ENCODE measurements at regions not wholly inside any gene's neighbourhood (a gene's known extent, or its start where the extent isn't known, plus 50 kb on each side); places are given as distances from the start of the nearest gene placed in this dataset.
"Not testable (repeated sequence)": the region's sequence is repeated elsewhere in the genome, so short reads cannot be mapped to it uniquely, and the experiment has no call there.

GRCh38 chr7:67358738-67359137, 362.1 kb downstream of the TYW1 start:
- in situ Hi-C loops (cut with HindIII; ENCODE audit: low sequenced_read_pairs) = not testable (repeated sequence)

- in situ Hi-C loops (cut with HindIII; ENCODE audit: low sequenced_read_pairs) = no loop called here
Observed at GRCh38 chr7:67359900-67360299, 363.3 kb downstream of the TYW1 start.

GRCh38 chr7:67361150-67361549, 364.5 kb downstream of the TYW1 start:
- in situ Hi-C loops (cut with HindIII; ENCODE audit: low sequenced_read_pairs) = no loop called here

GRCh38 chr7:67364441-67365017, 367.9 kb downstream of the TYW1 start:
- in situ Hi-C loops (cut with HindIII; ENCODE audit: low sequenced_read_pairs) = no loop called here

DNA sequence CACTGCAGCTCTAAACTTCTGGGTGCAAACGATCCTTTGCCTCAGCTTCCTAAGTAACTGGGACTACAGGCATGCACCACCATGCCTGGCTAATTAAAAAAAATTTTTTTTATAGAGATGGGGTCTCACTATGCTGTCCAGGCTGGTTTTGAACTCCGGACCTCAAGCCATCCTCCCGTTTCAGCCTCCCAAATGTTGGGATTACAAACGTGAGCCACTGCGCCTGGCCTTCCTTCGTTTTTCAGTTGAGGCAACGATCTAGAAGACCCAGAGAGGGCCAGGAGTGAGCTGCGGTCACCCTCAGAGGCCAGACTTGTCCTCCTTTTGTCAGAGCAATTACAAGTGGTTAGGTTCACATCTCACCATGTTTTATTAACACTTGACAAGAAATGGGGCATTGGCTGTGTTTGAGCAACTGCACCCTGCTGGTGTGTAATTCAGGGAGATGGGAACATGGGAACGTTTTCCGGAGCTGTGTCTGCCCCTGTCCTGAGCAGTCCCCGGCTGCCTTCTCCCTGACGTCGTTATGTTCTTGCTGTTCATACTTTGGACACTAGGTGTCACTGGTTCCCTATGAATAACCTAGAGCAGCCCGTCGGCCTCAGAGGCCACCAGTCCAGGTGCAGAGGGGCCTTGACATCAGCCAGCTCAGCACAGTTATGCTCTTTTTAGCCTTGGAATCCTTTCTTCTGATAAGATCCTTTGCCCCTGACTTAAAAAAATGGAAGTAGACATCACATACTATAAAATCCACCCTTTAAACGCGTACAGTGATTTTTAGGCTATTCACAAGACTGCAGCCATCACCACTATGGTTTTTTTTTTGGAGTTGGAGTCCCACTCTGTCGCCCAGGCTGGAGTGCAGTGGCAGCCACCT, 375.0 kb downstream of the TYW1 start:
- in situ Hi-C loops (cut with HindIII; ENCODE audit: low sequenced_read_pairs) = no loop called here

DNA sequence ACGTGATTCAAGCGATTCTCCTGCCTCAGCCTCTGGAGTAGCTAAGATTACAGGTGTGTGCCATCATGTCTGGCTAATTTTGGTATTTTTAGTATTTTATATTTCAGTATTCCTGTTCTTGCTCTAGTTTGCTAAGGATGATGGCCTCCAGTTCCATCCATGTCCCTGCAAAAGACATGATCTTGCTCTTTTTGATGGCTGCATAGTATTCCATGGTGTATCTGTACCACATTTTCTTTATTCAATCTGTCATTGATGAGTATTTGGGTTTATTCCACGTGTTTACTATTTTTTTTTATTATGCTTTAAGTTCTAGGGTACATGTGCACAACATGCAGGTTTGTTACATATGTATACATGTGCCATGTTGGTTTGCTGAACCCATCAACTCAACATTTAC, 376.8 kb downstream of the TYW1 start:
- in situ Hi-C loops (cut with HindIII; ENCODE audit: low sequenced_read_pairs) = not testable (repeated sequence)

GRCh38 chr7:67375427-67375826, 378.8 kb downstream of the TYW1 start:
- in situ Hi-C loops (cut with HindIII; ENCODE audit: low sequenced_read_pairs) = no loop called here

DNA sequence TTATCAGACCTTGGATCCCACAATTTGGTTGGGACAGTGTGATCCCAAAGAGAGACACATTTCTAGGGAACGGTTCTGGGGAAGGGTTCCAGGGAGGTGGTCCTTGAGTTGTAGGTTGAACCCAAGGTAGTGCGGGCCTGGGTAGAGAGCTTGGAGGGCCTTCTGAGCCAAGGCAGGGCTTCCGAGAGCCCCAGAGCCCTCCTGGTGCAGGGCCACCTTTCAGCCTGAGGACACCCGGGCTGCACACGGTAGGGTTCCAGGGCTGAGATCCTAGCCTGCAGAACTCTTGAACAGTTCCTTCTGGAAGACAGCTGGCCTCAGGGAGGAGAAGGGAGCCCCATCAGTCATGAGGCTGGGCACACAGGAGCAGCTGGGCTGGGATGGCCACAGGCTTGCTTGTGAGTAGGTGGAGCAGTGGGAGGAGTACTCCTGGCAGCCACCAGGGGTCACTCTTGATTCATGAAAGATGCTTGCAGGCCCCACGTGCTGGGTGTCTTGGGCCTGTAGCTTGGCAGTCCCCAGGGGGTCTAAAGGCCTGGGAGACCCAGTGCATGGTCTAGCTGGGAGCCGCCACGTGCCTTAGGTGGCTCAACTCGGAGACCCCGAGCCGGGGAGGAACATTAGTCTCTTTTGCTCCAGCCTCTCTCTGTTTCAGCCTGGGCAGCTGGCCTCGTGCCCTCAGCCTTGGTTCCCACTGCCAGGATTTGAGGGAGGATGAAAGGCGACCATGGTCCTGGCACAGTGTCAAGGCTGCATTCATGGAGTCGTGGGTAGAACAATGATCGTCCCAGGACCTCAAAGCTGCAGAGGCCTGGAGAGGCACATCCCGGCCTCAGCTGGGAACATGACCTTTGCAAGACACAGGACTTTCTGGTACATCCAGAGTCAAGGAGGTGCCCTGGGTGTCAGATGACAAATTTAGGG, 381.6 kb downstream of the TYW1 start:
- in situ Hi-C loops (cut with HindIII; ENCODE audit: low sequenced_read_pairs) = no loop called here

- in situ Hi-C loops (cut with HindIII; ENCODE audit: low sequenced_read_pairs) = no loop called here
Observed at GRCh38 chr7:67380326-67380725, 383.7 kb downstream of the TYW1 start.

GRCh38 chr7:67380858-67381257, 384.2 kb downstream of the TYW1 start:
- in situ Hi-C loops (cut with HindIII; ENCODE audit: low sequenced_read_pairs) = no loop called here

DNA sequence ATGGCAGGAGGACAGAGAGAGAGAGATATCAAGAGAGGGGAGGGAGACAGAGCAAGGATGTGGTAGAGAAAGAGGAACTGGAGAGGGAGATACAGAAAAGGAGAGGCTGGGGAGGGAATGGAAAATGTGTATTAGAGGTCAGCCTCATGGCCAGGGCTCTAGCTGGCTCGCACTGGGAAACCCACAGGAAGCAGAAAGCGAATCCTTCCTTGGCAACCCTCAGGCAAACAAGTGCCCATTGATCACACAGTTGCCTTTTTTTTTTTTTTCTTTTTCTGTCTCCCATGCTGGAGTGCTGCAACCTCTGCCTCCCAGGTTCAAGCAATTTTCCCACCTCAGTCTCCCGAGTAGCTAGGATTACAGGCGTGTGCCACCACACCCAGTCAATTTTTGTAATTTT, 391.2 kb downstream of the TYW1 start:
- in situ Hi-C loops (cut with HindIII; ENCODE audit: low sequenced_read_pairs) = no loop called here

GRCh38 chr7:67391168-67391567, 394.5 kb downstream of the TYW1 start:
- in situ Hi-C loops (cut with HindIII; ENCODE audit: low sequenced_read_pairs) = no loop called here

DNA sequence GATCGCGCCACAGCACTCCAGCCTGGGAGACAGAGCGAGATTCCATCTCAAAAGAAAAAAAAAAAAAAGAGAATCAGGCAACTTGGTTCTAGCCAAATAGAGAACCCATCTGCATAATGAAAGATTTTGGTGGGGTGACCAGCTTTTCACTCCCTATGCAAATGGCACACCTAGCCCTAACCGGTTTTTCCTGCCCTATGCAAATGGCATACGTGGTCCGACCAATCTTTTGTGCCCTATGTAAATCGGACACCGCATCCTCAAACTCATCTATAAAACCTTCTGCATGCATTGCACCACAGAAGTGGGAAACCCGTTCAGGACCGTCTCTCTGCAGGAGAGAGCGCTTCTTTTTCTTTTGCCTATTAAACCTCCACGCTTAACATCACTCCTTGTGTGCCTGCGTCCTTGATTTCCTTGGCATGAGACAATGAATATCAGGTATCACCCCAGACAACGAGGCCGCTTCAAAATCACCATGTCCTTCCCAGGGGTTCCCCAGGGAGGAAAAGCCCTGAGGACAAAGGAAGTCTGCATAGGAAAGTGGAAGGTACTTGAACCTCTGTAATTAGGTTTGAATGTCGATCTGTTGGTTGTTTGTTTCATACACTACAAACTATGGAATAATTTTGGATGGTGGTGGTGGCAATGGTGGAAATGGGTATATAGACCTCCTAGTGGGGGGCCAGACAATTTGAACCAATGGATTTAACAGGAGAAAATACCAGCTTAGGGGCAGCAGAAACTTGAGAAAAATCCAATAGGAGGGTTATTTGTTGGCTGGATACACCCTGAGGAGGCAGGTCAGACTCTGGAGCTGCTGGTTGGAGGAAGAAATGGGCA, 396.2 kb downstream of the TYW1 start:
- in situ Hi-C loops (cut with HindIII; ENCODE audit: low sequenced_read_pairs) = no loop called here

- in situ Hi-C loops (cut with HindIII; ENCODE audit: low sequenced_read_pairs) = no loop called here
Observed at GRCh38 chr7:67393903-67394302, 397.3 kb downstream of the TYW1 start.

- in situ Hi-C loops (cut with HindIII; ENCODE audit: low sequenced_read_pairs) = no loop called here
Observed at GRCh38 chr7:67398916-67399315, 402.3 kb downstream of the TYW1 start.

DNA sequence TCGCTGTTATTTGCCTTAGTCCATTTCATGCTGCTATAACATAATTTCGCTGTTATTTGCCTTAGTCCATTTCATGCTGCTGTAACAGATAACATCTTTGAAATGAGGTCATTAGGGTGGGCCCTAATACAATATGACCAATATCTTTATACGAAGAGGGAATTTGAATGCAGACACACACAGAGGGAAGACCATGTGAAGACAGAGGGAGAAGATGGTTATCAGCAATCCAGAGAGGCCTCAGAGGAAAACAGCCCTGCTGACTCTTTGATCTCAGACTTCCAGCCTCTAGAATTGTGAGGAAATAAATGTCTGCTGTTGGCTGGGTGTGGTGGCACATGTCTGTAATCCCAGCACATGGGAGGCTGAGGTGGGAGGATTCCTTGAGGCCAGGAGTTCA, 404.9 kb downstream of the TYW1 start:
- in situ Hi-C loops (cut with HindIII; ENCODE audit: low sequenced_read_pairs) = no loop called here

- in situ Hi-C loops (cut with HindIII; ENCODE audit: low sequenced_read_pairs) = no loop called here
Observed at GRCh38 chr7:67402280-67402679, 405.6 kb downstream of the TYW1 start.

DNA sequence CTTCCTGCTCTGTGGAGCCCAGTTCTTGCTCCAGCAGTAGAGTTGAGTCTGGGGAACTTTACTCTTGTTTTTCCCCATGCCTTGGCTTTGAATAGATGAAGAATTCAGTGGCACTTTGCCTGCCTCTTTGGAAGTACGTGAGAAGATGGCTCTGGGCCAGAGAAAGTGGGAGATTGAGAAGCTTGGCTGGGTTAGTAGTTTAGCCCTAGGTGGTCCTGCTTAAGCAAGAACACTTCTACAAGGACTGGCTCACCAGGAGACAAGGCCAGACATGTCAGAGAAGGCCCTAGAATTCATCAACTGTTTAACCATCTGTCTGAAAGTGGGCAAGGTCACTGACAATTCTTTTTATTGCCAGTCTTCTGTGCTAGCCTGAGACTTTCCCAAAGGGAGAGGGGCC, 410.3 kb downstream of the TYW1 start:
- in situ Hi-C loops (cut with HindIII; ENCODE audit: low sequenced_read_pairs) = no loop called here

DNA sequence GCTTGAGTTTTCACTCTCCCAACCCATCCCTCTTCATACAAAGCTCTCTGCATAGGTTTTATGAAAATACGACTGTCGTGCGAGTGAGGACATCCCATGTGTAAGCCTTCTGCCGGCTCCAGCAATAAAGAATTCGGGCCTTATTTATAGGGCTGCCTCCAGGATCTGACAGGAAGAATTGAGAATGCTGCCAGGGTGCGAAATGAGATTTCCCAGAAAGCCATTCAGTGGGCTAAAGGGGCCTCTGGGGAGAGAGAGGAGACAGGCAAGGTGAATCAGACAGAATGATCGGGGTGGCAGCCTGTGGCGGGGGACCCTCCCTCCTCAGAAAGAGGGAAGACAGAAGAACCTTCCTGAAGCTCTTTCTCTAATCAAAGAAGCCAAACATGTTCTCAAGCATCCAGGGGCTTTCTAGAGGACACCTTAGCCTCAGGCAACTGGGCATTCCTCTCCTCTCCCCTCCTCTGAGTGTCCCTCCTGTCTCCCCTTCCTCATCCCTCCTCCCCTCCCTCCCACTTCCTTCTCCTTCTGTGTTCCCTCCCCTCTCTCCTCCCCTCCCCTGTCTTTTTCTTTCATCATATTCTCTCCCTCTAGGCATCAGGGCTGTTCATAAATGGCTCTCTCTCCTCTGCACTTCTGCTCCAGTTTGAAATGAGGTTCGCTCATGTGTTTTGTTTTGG, 410.9 kb downstream of the TYW1 start:
- in situ Hi-C loops (cut with HindIII; ENCODE audit: low sequenced_read_pairs) = no loop called here

DNA sequence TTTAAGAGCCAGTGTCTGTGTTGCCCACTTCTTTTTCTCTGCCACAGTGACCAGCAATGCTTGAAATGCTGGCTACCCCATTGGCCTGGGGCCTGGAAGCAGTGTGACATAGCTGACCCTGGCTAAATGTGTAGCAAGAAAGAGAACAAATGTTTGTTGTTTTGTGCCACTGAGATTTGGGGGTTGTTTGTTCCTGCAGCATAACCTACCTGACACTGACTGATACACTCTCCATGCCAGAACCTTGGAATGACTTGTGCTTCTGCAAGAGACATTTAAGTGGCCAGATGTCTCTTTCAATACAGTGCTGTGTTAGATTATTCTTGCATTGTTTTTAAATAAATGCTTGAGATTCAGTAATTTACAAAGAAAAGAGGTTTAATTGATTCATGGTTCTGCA, 411.5 kb downstream of the TYW1 start:
- in situ Hi-C loops (cut with HindIII; ENCODE audit: low sequenced_read_pairs) = no loop called here

Measured in DLD1 (cell line).